Transverse colon (tissue), 4 donors: ENCODE measurements at regions not wholly inside any gene's neighbourhood (a gene's known extent, or its start where the extent isn't known, plus 50 kb on each side); places are given as distances from the start of the nearest gene placed in this dataset.

Experiments used
- DNase-seq: peaks from one replicate; pipeline ENCODE4 v3.0.0-alpha.2; 2019
- H3K27ac ChIP-seq, 4 donors: fragments of 200-600 bp; sonication (generic); 2 replicates each; pipeline ENCODE4 v1.5.1; 2016 to 2018; ENCODE audit warnings: inconsistent platforms in 4 of 4
- H3K27me3 ChIP-seq: fragments of 200-600 bp; sonication (generic); 2 replicates; pipeline ENCODE4 v1.5.1; 2017; ENCODE audit warnings: inconsistent platforms
- H3K36me3 ChIP-seq, 4 donors: fragments of 200-600 bp; sonication (generic); 2 replicates each; pipeline ENCODE4 v1.5.1; 2017 to 2019; ENCODE audit warnings: inconsistent platforms in 4 of 4
- H3K4me1 ChIP-seq, 4 donors: fragments of 200-600 bp; sonication (generic); 2 replicates each; pipeline ENCODE4 v1.5.1; 2017 to 2020; ENCODE audit warnings: inconsistent platforms in 4 of 4
- H3K4me3 ChIP-seq, 4 donors: fragments of 200-600 bp; sonication (generic); 1 replicate in 1 of 4; 2 replicates in 3 of 4; pipeline versions ENCODE4 v1.5.1 to v1.6.1; 2017 to 2019; ENCODE audit warnings: inconsistent platforms in 4 of 4
- H3K9me3 ChIP-seq, 2 donors: fragments of 200-600 bp; sonication (generic); 2 replicates each; pipeline ENCODE4 v1.5.1; 2017 to 2019; ENCODE audit warnings: inconsistent platforms in 2 of 2
- CTCF ChIP-seq, 5 experiments: fragments of 200-600 bp in 3 of 5; fragments of 450-650 bp in 2 of 5; sonication (generic) in 3 of 5; IDR thresholded peaks; 1 replicate in 2 of 5; 2 replicates in 3 of 5; pipeline ENCODE4 v1.5.1; 2016 to 2017; ENCODE audit warnings: antibody characterized with exemption in 5 of 5, inconsistent platforms in 3 of 5, mild to moderate bottlenecking in 2 of 5, moderate library complexity in 1 of 5
- EP300 ChIP-seq: sonication (generic); formaldehyde crosslinking; IDR thresholded peaks from one replicate; pipeline ENCODE4 v1.6.1; 2017; ENCODE audit warnings: antibody characterized with exemption, low read depth
- POLR2A ChIP-seq: fragments of 450-650 bp; IDR thresholded peaks from one replicate; pipeline ENCODE4 v1.6.1; 2016; ENCODE audit warnings: antibody characterized with exemption, mild to moderate bottlenecking, moderate library complexity
- POLR2AphosphoS5 ChIP-seq, 3 donors: sonication (generic); formaldehyde crosslinking; IDR thresholded peaks; one replicate each; pipeline ENCODE4 v1.6.1; 2016; ENCODE audit warnings: antibody characterized with exemption in 3 of 3
- WGBS, 2 donors: methylation state at CpG; one replicate each; pipeline ENCODE4 v1.1.5; 2018; ENCODE audit warnings: low coverage in 1 of 2; 5-methylcytosine and 5-hydroxymethylcytosine counted together
- in situ Hi-C, 4 donors: fragments of 200-750 bp; cut with MboI; loops; one replicate each; pipeline versions ENCODE4 v1.15.0 to v1.15.1; 2017; ENCODE audit warnings: low sequenced_read_pairs in 3 of 4, low pct_ligation_motif_present in 1 of 4, low pct_unique_long_range_greater_than_20kb in 1 of 4
- intact Hi-C: fragments of 100-400 bp; cut with DNase I; formaldehyde crosslinking; loops from one replicate; pipeline ENCODE4 v1.15.1; 2023; ENCODE audit warnings: low total_unique reads

GRCh38 chr2:76584474-76584873 lies 873.8 kb upstream of the GCFC2 start:
- no peak for DNase-seq
- H3K9me3 ChIP-seq = no peaks in the 10 kb centered on the region
- H3K4me3 ChIP-seq = no peak overlapping the region
- WGBS, 2 donors = 59 to 69% methylated on average over 3 of the region's 3 CpGs
- intact Hi-C loops (no loop called here), in situ Hi-C loops (no loop called here)
- H3K4me1 ChIP-seq = no peaks in the 10 kb centered on the region
- no peaks in the 10 kb centered on the region for H3K27me3 ChIP-seq
- no peak for TF ChIP-seq POLR2A
- H3K36me3 ChIP-seq = no peaks in the 10 kb centered on the region
- no peak overlapping the region for H3K27ac ChIP-seq

GRCh38 chr2:76579911-76580310 lies 869.2 kb upstream of the GCFC2 start:
- H3K4me1 ChIP-seq = no peaks in the 10 kb centered on the region
- H3K27ac ChIP-seq = no peak overlapping the region
- no peaks in the 10 kb centered on the region for H3K27me3 ChIP-seq
- in situ Hi-C loops = no loop called here
- no peaks in the 10 kb centered on the region for H3K9me3 ChIP-seq
- DNase-seq = no peak
- TF ChIP-seq CTCF (IDR thresholded peaks at IDR 0.05) = no peak
- TF ChIP-seq POLR2A = no peak
- TF ChIP-seq EP300 = no peak
- TF ChIP-seq POLR2AphosphoS5 (IDR thresholded peaks at IDR 0.05) = no peak
- no peak overlapping the region for H3K4me3 ChIP-seq
- 90 to 100% methylated on average over 2 to 3 of the region's 3 CpGs for WGBS, 2 donors
- H3K36me3 ChIP-seq = no peaks in the 10 kb centered on the region
- intact Hi-C loops = no loop called here

GRCh38 chr2:76572981-76573380 lies 862.3 kb upstream of the GCFC2 start:
- no peaks in the 10 kb centered on the region for H3K27me3 ChIP-seq
- no peaks in the 10 kb centered on the region for H3K36me3 ChIP-seq
- 71 to 82% methylated on average over 2 of the region's 2 CpGs for WGBS, 2 donors
- TF ChIP-seq EP300 = no peak
- no peak for TF ChIP-seq POLR2AphosphoS5 (IDR thresholded peaks at IDR 0.05)
- no peak for TF ChIP-seq CTCF (IDR thresholded peaks at IDR 0.05)
- intact Hi-C loops (no loop called here), in situ Hi-C loops (no loop called here)
- no peak overlapping the region for H3K4me3 ChIP-seq
- H3K27ac ChIP-seq = no peak overlapping the region
- no peak for DNase-seq
- no peaks in the 10 kb centered on the region for H3K4me1 ChIP-seq
- no peaks in the 10 kb centered on the region for H3K9me3 ChIP-seq

- no peak overlapping the region for H3K27ac ChIP-seq
- WGBS, 2 donors = 47 to 62% methylated on average over 3 to 6 of the region's 6 CpGs
- no peaks in the 10 kb centered on the region for H3K4me1 ChIP-seq
- intact Hi-C loops (no loop called here), in situ Hi-C loops (no loop called here)
- DNase-seq = no peak
- H3K36me3 ChIP-seq = no peaks in the 10 kb centered on the region
- H3K4me3 ChIP-seq = no peak overlapping the region
- no peaks in the 10 kb centered on the region for H3K9me3 ChIP-seq
- H3K27me3 ChIP-seq = no peaks in the 10 kb centered on the region
- TF ChIP-seq POLR2A = no peak
- no peak for TF ChIP-seq EP300
- TF ChIP-seq CTCF (IDR thresholded peaks at IDR 0.05) = no peak
- no peak for TF ChIP-seq POLR2AphosphoS5 (IDR thresholded peaks at IDR 0.05)
These were observed 859.1 kb upstream of the GCFC2 start for GRCh38 chr2:76569819-76570218.

- intact Hi-C loops = no loop called here
- 74% methylated on average over 5 of the region's 5 CpGs; no CpG with 5 or more reads in 1 of the 2 donors for WGBS, 2 donors
- no peaks in the 10 kb centered on the region for H3K36me3 ChIP-seq
These were observed 856.8 kb upstream of the GCFC2 start for GRCh38 chr2:76567478-76567877.

More at GRCh38 chr2:76567478-76567877, 856.8 kb upstream of the GCFC2 start:
- no peak for DNase-seq
- Histone ChIP-seq H3K4me3 (no peak overlapping the region), H3K27me3 (no peaks in the 10 kb centered on the region), H3K9me3 (no peaks in the 10 kb centered on the region), H3K4me1 (no peaks in the 10 kb centered on the region), H3K27ac (no peak overlapping the region)
- in situ Hi-C loops = no loop called here
- TF ChIP-seq POLR2A (no peak), EP300 (no peak), POLR2AphosphoS5 (IDR thresholded peaks at IDR 0.05) (no peak), CTCF (IDR thresholded peaks at IDR 0.05) (no peak)
